ENCODE measurements at regions not wholly inside any gene's neighbourhood (a gene's known extent, or its start where the extent isn't known, plus 50 kb on each side); places are given as distances from the start of the nearest gene placed in this dataset.

DNA sequence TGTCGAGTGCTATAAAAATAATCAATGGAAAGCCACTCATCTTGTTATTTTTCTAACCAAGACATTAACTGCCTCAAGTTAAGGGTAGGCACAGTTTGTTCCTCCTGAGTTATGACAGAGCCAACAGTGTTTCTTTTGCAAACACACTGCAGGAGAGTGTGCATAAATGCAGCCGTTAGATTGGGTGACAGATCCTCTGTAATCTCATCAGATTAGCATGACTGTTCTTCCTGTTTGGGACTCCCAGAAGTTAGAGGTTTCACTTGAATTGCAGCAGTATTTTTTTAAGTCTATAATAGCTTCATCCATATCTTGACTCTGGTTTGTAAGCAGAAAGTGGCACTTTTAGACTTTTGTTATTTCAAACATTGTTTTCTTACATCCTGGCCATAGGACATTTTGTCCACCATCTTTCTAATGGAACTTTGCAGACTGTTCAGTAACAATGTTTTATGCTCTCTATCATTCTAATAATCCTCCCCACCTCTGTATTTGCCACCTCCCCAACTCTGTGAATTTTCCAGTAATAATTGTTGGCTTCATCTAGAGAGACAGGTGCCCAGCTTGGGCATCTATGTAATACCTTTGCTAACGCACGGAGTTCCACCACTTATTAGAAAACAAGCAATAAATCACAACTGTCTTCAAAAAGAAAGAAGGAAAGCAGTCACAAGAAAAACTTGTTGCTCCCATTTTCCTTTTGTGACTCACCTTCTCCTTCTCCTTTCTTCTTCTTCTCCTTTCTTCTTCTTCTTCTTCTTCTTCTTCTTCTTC, 560.0 kb downstream of the ADCYAP1 start:
- no peaks in the 10 kb centered on the region for H3K36me3 Mint-ChIP-seq (ENCODE audit: low read depth)
- H3K9me3 Mint-ChIP-seq = no peaks in the 10 kb centered on the region
- H3K4me3 Mint-ChIP-seq = no peak overlapping the region

DNA sequence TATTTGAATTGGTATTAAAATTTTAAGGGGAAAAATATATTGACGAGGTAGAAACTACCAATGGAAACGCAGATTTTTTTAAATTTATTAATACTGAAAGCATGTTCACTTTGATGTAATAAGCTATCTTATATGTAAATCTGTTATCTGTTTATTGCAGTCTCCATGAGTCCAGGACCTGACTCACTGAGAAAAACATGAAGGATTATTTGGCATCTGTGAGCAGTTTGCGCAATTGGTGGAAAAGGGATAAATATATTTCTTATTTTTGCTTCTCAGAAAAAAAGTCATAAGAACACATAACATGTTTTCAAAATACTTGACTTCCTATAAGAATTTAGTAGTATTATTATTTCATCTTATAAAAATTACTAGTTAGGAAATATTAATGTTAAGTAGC, 561.4 kb downstream of the ADCYAP1 start:
- Mint-ChIP-seq H3K4me1 (no peaks in the 10 kb centered on the region), H3K27ac (no peak overlapping the region), H3K27me3 (ENCODE audit: low read depth) (no peaks in the 10 kb centered on the region), H3K9me3 (no peaks in the 10 kb centered on the region), H3K4me3 (no peak overlapping the region), H3K36me3 (ENCODE audit: low read depth) (no peaks in the 10 kb centered on the region)
- TF ChIP-seq CTCF (IDR thresholded peaks at IDR 0.05; ENCODE audit: unreplicated experiment in 3 of 3) = no peak

More for the DNA sequence above, 560.0 kb downstream of the ADCYAP1 start:
- Mint-ChIP-seq H3K27me3 (ENCODE audit: low read depth) (no peaks in the 10 kb centered on the region), H3K4me1 (no peaks in the 10 kb centered on the region), H3K27ac (no peak overlapping the region)
- TF ChIP-seq CTCF (IDR thresholded peaks at IDR 0.05; ENCODE audit: unreplicated experiment in 3 of 3) = no peak

DNA sequence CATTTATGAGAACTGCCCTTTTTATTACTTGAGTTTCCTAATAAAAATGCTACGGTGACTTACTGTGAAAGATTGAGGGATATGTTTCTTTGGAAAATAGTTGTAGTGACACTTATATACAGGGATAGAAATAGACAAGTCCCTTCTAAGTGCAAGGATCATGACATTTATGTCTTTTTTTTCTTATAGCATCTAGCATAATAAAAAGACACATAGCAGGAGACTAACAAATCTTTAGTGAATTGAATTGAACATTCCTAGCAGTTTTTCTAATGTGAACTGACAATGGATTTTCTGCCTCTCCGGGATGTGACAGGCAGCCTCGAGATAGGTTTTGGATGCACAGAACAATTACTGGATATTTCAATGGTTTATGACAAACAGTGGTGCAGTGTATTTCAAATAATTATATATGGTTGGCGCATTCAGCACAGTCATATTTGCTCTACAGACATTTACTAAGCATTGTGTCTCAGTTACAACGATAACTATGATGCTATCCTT, 562.8 kb downstream of the ADCYAP1 start:
- H3K9me3 Mint-ChIP-seq = no peaks in the 10 kb centered on the region
- no peak overlapping the region for H3K4me3 Mint-ChIP-seq
- H3K27ac Mint-ChIP-seq = no peak overlapping the region

DNA sequence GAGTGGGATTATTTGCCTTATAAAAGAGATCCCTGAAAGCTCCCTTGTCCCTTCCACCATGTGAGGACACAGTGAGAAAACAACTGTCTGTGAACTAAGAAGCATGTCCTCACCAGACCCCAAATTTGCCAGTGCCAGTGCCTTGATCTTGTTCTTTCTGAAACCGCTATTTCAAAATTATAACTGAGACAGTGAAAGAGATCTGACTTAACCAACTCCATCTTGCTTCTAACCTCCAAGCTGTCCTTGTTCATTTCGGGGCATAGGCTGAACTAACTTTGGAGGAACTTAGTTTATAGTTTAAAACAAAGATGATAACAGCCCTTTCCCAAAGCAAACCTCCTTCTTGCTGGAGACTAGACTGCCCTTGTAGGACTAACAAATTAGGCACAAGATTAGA, 563.9 kb downstream of the ADCYAP1 start:
- Mint-ChIP-seq H3K4me3 (no peak overlapping the region), H3K27me3 (ENCODE audit: low read depth) (no peaks in the 10 kb centered on the region), H3K36me3 (ENCODE audit: low read depth) (no peaks in the 10 kb centered on the region), H3K4me1 (no peaks in the 10 kb centered on the region), H3K27ac (no peak overlapping the region), H3K9me3 (no peaks in the 10 kb centered on the region)
- TF ChIP-seq CTCF (IDR thresholded peaks at IDR 0.05; ENCODE audit: unreplicated experiment in 3 of 3) = no peak

More for the DNA sequence above, 562.8 kb downstream of the ADCYAP1 start:
- no peak for TF ChIP-seq CTCF (IDR thresholded peaks at IDR 0.05; ENCODE audit: unreplicated experiment in 3 of 3)
- H3K27me3 Mint-ChIP-seq (ENCODE audit: low read depth) = no peaks in the 10 kb centered on the region
- no peaks in the 10 kb centered on the region for H3K4me1 Mint-ChIP-seq
- no peaks in the 10 kb centered on the region for H3K36me3 Mint-ChIP-seq (ENCODE audit: low read depth)

DNA sequence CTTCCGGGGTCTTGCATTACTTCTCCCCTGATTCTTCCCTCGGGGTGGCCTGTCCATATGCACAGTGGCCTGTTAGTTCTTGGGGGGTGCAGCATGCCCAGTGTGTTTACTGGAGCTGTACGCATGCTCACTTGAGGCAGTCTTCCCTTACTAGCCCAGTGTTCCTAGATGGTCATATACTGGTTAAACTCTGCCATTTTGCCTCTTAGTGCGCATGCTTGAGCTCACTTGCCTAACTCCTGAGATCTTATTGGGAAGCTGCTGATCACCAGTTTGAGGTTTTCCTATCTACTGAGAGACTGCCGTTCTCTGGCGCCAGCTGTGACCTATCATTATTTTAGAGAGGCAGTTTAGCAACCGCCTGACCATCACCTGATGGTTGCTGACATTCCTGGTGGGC, 571.2 kb downstream of the ADCYAP1 start:
- H3K4me1 Mint-ChIP-seq = no peaks in the 10 kb centered on the region
- H3K9me3 Mint-ChIP-seq = no peaks in the 10 kb centered on the region
- TF ChIP-seq CTCF (IDR thresholded peaks at IDR 0.05; ENCODE audit: unreplicated experiment in 3 of 3) = no peak
- no peak overlapping the region for H3K4me3 Mint-ChIP-seq
- H3K27me3 Mint-ChIP-seq (ENCODE audit: low read depth) = no peaks in the 10 kb centered on the region
- no peaks in the 10 kb centered on the region for H3K36me3 Mint-ChIP-seq (ENCODE audit: low read depth)
- no peak overlapping the region for H3K27ac Mint-ChIP-seq

GRCh38 chr18:1480309-1480708, 575.6 kb downstream of the ADCYAP1 start:
- H3K4me1 Mint-ChIP-seq = no peaks in the 10 kb centered on the region
- no peaks in the 10 kb centered on the region for H3K9me3 Mint-ChIP-seq
- H3K27ac Mint-ChIP-seq = no peak overlapping the region
- no peaks in the 10 kb centered on the region for H3K36me3 Mint-ChIP-seq (ENCODE audit: low read depth)
- TF ChIP-seq CTCF (IDR thresholded peaks at IDR 0.05; ENCODE audit: unreplicated experiment in 3 of 3) = no peak
- no peak overlapping the region for H3K4me3 Mint-ChIP-seq
- H3K27me3 Mint-ChIP-seq (ENCODE audit: low read depth) = peaks cover 4% of the 10 kb centered on the region

All from nephron (organoid).